HUES64 (cell line): ENCODE measurements at regions not wholly inside any gene's neighbourhood (a gene's known extent, or its start where the extent isn't known, plus 50 kb on each side); places are given as distances from the start of the nearest gene placed in this dataset.

Experiments
- H3K27ac ChIP-seq: 2 replicates; pipeline ENCODE4 v1.7.0; 2013; ENCODE audit warnings: low read depth, low read length, inconsistent platforms
- H3K27me3 ChIP-seq: 2 replicates; pipeline ENCODE4 v1.6.1; 2013; ENCODE audit warnings: mild to moderate bottlenecking, low read length; ENCODE audit not compliant: insufficient read depth
- H3K36me3 ChIP-seq: 2 replicates; pipeline ENCODE4 v1.6.1; 2013; ENCODE audit warnings: mild to moderate bottlenecking, low read length; ENCODE audit not compliant: insufficient read depth
- H3K4me1 ChIP-seq: 2 replicates; pipeline ENCODE4 v1.6.1; 2013; ENCODE audit warnings: mild to moderate bottlenecking, low read length, moderate library complexity; ENCODE audit not compliant: insufficient read depth
- H3K4me3 ChIP-seq: 2 replicates; pipeline ENCODE4 v1.5.1; 2013; ENCODE audit warnings: mild to moderate bottlenecking, low read length, moderate library complexity
- H3K9ac ChIP-seq: 2 replicates; pipeline ENCODE4 v1.6.1; 2013; ENCODE audit warnings: mild to moderate bottlenecking, low read depth, low read length
- H3K9me3 ChIP-seq: 2 replicates; pipeline ENCODE4 v1.6.1; 2013; ENCODE audit warnings: low read depth, low read length; ENCODE audit not compliant: insufficient read depth
- WGBS: fragments of 150-250, 120-280 bp; methylation state at CpG from one replicate; pipeline ENCODE4 v1.1.7; 2013; ENCODE audit warnings: missing lambda C conversion rate; 5-methylcytosine and 5-hydroxymethylcytosine counted together

- Histone ChIP-seq H3K9me3 (no peaks in the 10 kb centered on the region), H3K27ac (no peak overlapping the region), H3K4me3 (no peak overlapping the region), H3K27me3 (no peaks in the 10 kb centered on the region), H3K4me1 (peaks cover 35% of the 10 kb centered on the region), H3K36me3 (no peaks in the 10 kb centered on the region), H3K9ac (no peak overlapping the region)
- no CpG with 5 or more reads among the region's 1 CpG for WGBS
Measured at GRCh38 chr11:129247135-129247534, 55.0 kb upstream of the ARHGAP32 start.

GRCh38 chr11:129242855-129243254, 50.7 kb upstream of the ARHGAP32 start:
- H3K9ac ChIP-seq = no peak overlapping the region
- 94% methylated on average over 2 of the region's 2 CpGs for WGBS
- H3K36me3 ChIP-seq = no peaks in the 10 kb centered on the region
- no peaks in the 10 kb centered on the region for H3K27me3 ChIP-seq
- no peak overlapping the region for H3K4me3 ChIP-seq
- H3K27ac ChIP-seq = no peak overlapping the region
- 0 out of 2 replicates have a peak, but pooled peaks cover 5% of the 10 kb centered on the region for H3K4me1 ChIP-seq
- no peaks in the 10 kb centered on the region for H3K9me3 ChIP-seq
